ENCODE measurements at regions not wholly inside any gene's neighbourhood (a gene's known extent, or its start where the extent isn't known, plus 50 kb on each side); places are given as distances from the start of the nearest gene placed in this dataset.
"Not testable (repeated sequence)": the region's sequence is repeated elsewhere in the genome, so short reads cannot be mapped to it uniquely, and the experiment has no call there.

DNA sequence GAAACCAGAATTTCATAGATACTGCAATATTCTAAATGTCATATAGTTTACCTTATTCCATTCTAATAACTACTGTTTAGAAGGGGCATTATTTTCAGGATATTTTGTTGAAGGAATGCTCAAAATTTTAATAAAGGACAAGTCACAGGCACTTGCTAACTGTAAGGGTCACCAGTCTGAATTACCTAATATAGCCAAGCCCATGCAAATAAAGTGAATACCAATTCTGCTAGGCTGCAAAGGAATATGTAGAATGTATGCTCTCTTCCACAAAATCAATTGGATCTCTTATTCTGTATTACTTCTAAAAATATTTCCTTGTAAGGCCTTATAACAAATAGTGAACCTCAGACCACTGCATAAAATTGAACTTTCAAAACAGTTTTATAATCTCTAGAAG, 52.3 kb upstream of the FAT4 start:
- no peak for DNase-seq (ENCODE audit: low read depth in 2 of 2)

DNA sequence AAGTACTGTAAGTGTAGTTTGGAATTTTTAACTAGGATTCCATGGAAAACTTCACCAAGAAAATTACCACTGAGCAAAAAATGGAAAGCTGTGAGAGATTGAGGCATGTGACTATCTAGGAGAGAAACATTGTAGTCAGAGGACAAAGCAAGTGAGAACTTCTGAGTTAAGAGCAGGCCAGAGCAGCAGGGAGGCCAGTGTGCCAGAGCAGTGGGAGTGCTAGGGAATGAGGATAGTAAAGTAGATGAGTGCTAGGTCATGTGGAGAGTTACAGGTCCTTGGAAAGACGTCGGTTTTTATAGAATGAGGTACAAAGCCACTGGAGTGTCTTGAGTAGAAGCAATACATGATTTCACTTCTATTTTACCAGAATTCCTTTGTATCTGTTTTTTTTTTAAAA, 52.7 kb upstream of the FAT4 start:
- no peak for DNase-seq (ENCODE audit: low read depth in 2 of 2)

DNA sequence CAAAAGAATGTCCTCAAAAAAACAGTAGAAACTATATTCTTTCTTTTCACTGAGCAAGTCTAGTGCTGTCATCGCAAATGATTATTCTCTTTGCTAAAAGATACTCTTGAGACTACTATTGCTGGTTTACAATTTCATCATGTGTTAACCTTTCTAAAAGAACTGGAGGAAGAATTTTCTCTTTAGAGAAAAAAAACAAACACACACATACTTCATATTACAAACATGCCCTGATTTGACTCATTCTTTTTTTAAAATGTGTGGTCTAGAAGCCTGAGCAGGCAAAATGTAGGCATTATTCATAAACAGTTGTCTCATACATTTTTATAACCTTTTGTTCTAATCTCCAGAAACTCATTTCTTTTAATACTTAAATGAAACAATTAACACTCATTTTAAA, 60.6 kb upstream of the FAT4 start:
- no peak for DNase-seq (ENCODE audit: low read depth in 2 of 2)

DNA sequence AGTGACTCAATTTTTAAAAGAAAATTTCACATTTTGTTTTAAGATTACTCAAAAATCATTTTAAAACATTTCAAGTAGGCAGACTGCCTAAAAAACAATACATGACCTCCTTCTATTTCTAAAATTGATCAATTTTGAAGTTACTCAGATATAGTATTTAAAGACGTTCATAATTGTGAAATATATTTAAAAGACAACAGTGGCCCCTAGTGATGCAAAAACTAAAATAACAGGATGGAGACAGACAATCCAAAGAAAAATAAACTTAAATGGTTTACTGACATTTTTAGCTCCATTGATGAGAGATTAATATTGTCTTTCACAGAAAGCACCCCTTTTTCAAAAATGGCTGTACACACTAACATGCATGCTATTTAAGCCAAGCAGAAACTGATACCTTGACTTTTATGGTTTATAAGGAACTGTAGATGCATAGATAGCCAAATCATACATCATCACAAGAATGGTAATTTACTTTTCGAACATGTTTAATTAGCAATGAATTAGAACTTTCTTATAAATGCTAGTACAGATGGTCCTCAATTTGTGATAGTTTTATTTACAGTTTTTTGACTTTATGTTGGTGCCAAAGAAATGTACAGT, 69.8 kb upstream of the FAT4 start:
- peak; percentile 23 to 41 for DNase-seq (ENCODE audit: low read depth in 2 of 2)

DNA sequence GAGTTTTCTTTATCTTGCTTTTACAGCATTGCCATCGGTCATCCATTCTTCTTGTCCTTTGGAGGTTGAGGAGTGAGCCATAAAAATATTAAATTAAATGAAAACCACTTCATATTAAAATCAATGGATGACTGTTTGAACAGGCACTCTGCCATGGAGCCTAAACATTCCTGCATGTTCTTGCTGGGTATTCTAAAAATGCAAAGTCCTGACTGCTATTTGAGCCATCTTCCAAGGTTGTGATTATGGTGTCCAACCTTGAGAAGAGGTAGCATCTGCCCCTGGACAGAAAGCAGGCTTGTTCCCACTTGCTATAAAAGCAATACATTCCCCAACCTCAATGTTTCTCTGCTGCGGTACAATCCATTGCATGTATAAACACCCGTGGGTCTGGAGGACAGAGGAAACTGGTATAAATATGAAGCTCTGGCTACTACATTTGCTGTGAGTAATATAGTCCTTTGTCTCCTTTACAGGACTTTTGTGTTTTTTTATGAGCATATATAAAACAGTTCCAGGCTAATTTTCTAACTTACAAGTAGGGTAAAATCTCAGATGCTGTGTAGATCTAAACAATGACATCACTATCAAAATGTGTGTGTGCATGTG, 70.9 kb upstream of the FAT4 start:
- peak in 1 of 2 donors; percentile 32 for DNase-seq (ENCODE audit: low read depth in 2 of 2)

DNA sequence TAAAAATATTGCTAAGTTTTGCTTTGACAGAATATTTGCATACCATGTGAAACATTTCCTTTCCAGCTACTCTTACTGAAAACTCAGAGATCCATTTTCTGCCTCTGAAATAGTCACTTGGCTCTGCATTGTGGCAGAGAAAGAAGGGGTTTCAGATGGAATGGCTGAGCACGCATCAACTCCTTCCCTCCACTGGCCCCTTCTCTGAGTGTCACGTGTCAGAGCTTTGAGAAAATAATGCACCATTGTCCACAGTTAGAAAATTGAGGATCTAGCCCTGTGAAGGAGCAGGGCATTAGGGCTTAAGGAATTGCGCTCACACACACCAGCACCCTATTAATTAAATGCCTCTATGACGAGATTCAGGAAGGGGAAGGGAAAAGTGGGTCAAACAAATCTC, 78.8 kb upstream of the FAT4 start:
- DNase-seq (ENCODE audit: low read depth in 2 of 2) = no peak

DNA sequence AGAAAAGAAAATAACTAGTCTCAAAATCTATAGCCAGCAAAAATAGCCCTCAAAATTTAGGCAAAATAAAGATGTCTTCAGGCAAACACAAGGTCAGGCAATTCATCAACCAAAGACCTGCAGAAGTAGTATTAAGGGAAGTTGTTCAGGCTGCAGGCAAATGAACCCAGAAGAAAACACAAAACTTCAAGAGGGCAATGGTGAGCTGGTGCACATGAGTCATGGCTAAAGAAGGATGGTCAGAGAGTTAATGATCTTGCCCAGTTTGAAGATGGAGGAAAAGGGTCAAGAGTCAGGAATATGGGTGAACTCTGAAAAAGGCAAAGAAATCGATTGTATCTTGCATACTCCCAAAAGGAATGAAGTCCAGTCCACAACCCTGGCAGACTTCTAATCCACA, 83.1 kb upstream of the FAT4 start:
- DNase-seq (ENCODE audit: low read depth in 2 of 2) = no peak

DNA sequence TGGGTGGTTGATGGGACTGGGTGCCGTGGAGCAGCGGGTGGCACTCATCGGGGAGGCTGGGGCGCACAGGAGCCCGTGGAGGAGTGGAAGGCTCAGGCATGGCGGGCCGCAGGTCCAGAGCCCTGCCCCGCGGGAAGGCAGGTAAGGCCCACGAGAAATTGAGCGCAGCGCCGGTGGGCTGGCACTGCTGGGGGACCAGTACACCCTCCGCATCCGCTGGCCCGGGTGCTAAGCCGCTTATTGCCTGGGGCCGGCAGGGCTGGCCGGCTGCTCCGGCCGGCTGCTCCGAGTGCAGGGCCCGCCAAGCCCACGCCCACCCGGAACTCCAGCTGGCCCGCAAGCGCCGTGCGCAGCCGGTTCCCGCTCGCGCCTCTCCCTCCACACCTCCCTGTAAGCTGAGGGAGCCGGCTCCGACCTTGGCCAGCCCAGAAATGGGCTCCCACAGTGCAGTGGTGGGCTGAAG, 85.1 kb upstream of the FAT4 start:
- DNase-seq (ENCODE audit: low read depth in 2 of 2) = no peak

DNA sequence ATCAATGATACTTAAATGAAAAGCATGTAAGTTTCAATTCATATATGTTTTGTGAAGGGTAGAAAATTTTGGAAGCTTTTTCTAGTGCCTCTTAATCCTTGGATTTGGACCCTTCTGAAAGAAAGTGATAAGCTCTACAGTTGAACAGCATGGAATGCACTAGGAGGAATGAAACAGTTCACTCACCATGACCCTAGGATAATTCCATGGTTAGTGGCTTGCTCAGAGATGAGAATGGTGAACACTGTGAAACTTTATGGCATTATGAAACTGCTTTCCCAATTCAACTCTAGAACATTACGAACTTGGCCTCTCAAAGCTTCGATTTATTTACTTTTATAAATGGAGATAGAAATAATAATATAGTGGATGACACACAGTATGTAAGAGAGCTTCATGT, 88.9 kb upstream of the FAT4 start:
- DNase-seq (ENCODE audit: low read depth in 2 of 2) = no peak

DNA sequence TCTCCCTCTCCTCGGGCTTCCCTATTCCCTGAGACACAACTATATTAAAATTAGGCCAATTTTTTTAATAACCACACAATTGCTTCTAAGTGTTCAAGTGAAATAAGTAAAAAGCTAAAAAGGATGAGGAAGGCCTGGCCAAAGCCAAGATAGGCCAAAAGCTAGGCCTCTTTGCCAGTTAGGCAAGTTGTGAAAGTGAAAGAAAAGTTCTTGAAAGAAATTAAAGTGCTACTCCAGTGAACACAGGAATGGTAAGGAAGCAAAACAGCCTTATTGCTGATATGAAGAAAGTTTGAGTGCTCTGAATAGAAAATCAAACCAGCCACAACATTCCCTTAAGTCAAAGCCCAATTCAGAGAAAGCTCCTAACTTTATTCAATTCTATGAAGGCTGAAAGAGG, 114.2 kb upstream of the FAT4 start:
- no peak for DNase-seq (ENCODE audit: low read depth in 2 of 2)

DNA sequence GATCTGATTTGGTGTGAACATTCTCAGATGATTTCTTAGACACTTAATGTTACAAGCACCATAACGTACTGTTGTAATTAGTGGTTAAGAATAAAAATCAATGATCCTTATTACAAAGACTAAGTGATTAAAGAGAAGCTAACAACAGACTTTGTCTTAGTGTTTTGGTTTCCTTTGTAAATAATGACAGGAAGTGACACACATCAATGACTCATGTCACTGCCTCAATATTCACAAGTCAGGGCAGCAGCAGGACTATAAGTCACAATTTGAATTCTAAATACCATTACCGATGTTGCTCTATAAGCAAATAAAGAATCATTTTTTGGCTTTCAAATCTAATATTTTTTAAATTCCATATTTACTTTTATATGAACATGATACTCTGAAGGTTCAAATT, 115.8 kb upstream of the FAT4 start:
- DNase-seq (ENCODE audit: low read depth in 2 of 2) = peak; percentile 49 to 85

DNA sequence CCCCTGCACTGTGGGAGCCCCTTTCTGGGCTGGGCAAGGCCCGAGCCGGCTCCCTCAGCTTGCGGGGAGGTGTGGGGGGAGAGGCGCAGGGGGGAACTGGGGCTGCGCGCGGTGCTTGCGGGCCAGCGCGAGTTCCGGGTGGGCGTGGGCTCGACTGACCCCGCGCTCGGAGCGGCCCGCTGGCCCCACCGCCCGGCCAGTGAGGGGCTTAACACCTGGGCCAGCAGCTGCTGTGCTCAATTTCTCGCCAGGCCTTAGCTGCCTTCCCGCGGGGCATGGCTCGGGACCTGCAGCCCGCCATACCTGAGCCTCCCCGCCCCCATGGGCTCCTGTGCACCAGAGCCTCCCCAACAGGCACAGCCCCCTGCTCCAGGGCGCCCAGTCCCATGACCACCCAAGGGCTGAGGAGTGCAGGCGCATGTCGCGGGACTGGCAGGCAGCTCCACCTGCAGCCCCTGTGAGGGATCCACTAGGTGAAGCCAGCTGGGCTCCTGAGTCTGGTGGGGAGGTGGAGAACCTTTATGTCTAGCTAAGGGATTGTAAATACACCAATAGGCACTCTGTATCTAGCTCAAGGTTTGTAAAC, 122.8 kb upstream of the FAT4 start:
- not testable (repeated sequence) for DNase-seq (ENCODE audit: low read depth in 2 of 2)

DNA sequence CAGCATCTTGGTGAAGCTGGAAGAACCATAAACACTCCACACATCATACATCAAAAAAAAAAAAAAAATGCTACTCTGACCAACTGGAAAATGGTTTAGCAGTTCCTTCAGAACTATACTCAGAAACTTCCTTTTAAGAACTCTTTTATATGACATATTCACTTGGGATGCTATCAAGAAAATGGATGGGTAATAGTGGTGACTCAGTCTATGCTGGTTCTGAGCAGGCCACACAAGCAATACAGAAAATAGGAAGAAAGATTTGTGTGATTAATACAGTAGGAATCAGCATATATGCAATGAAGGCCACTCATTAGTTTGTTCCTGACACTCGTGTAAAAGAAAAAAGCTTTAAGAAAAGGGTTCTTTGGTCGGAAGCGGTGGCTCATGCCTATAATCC, 123.5 kb upstream of the FAT4 start:
- DNase-seq (ENCODE audit: low read depth in 2 of 2) = no peak

DNA sequence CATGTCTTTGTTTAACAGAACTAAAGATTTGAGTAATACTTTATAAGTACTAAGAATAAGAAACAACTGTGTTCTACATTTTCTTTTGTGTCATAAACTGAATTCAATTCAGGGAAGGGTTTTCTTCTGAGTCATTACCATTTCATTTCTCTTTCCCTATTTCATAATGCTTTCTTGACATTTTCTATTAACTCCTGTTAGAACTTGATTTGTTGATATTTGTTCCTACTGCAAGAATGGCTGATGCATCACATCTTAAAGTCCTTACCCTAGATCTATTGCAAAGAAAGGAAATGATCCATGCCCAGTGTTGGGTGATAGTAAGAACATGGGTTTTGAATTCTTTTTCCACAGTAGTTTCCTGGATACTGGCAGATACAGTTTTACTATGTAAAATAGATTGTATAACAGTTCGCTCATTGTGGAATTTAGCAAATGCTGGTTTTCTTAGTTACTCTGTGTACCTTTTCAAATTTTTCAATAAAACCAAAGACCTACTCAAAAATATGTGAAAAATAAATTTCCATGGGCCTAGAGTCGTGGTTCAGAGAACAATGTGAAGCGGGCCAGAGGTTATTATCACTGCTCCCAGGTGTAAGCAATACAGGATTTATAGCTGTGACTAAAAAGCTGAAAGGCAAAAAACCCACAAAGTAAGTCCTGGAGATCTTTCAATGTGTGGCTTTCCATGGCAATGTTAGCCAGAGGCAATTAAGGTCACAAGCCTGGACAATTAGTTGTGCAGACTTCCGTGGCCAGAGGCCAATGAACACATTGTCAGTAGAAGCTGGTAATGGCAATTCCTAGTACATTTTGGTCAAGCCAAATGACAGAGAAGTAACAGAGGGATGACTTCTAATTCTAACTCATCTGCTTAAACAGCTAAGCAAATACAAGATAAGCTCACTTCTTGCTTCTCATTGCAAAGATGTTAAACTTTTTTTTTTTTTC, 127.3 kb upstream of the FAT4 start:
- peak; percentile 83 to 92 for DNase-seq (ENCODE audit: low read depth in 2 of 2)

DNA sequence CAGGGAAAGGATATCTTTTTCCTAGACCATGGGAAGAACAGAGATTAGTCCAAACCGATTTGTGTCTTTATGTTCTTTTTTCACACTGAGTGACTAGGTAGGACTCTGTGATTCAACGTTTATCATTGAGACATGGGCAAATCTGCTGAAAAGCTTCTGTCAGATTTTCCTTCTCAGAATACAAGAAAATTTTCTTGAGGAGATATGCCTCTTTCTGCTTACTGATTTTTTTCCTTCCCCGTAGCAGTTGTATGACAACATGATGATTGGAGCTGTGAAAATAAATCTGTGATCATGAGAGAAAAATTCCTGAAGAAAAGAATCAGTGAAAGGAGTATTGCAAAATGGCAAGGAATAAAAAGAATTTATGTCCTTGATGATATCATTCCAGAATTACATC, 130.6 kb upstream of the FAT4 start:
- no peak for DNase-seq (ENCODE audit: low read depth in 2 of 2)

DNA sequence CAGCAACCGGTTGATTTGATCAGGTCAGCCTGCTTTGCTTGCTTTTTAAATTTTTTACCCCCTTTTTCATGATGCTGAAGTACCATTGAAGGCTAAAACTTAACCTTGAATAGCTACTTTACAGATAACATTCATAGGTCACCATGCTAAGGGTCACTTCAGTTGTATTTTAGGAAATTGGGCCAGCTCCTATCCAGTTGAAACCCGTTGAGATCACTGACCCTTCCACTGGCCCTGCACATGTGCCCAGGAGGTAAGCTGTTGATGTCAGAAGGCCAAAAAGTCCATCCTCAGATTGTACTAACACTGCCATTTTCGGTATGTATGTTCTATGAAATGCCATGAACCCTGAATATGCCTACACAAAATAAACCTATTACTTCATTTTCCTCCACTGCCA, 133.0 kb upstream of the FAT4 start:
- DNase-seq (ENCODE audit: low read depth in 2 of 2) = no peak

DNA sequence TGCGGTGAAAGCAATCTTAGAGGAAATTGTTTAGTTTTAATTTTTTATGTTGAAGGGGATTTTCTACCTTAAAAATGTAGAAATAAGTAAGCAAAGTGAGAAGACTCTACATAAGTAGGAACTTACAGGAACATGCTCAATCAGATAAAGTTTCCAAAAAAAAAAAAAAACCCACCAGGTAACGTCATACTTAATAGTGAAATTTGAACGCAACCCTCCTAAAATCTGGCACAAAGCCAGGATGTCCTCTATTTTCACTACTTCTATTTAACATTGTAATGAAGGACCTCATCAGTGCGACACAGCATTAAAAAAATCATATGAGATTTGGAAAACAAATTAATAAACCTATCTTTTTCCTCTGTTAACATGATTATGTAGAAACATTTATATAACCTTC, 135.0 kb upstream of the FAT4 start:
- DNase-seq (ENCODE audit: low read depth in 2 of 2) = no peak

DNA sequence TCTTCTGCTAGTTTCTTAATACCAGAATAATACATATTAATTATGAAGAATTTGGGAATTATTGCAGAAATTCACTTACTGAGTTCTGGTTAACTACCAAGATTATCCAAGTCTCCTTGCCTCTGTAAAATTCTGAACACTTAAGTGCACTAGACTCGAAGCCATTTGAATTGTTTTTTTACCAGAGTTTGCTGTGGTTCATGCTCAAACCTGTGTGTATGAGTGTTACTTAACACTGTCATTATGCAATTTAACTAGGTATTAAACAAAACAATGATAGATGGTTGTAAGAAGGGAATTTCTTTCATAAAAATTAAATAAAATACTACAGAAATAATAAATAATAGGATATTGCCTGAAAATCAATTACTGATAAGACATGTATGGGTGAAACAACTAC, 145.6 kb upstream of the FAT4 start:
- DNase-seq (ENCODE audit: low read depth in 2 of 2) = no peak

DNA sequence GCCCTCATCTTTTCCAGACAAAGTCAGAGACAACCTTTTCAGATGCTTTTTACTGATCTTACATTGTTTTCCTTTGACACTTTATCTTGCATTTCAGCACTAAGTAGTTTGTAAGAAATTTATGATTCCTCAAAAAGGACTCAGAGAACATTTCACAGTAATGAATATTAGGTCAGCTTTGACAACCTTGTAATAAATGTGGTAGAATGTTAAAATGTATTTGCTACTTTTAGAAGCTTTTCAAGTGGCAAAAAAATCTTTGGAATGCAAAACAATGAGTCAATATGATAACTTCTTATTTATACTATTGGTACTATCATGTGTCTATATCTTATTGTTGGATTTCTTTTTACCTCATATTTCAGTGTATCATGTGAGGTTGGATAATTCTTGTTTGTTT, 146.2 kb upstream of the FAT4 start:
- no peak for DNase-seq (ENCODE audit: low read depth in 2 of 2)

DNA sequence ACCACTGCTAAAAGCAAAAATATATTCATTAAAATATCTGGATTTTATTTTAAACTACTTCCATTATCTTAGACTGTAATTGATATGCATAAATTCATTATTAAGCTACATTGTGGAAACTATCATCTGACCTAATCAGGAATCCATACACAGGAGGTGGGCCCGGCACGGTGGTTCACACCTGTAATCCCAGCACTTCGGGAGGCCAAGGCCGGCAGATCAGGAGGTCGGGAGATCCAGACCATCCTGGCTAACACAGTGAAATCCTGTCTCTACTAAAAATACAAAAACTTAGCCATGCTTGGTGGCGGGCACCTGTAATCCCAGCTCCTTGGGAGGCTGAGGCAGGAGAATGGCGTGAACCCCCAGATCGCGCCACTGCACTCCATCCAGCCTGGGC, 148.7 kb upstream of the FAT4 start:
- not testable (repeated sequence) for DNase-seq (ENCODE audit: low read depth in 2 of 2)

DNA sequence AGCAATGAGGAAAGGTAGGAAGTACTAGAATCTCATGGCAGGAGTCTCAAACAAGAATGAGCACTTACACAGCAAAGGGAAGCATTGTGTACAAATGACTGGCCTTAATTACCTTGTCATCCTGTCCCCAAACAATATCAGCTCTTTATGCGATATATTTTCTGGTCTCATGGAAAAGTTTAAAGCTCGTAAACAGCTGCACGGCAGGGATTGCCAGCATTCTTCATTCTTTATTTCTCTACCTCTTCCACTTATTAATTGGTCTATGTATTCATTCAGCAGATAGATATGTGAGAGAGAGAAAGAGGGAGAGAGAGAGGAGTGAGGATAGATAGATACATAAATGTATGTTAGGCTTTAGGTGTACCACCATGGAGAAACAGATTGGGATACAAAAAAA, 155.8 kb upstream of the FAT4 start:
- no peak for DNase-seq (ENCODE audit: low read depth in 2 of 2)

DNA sequence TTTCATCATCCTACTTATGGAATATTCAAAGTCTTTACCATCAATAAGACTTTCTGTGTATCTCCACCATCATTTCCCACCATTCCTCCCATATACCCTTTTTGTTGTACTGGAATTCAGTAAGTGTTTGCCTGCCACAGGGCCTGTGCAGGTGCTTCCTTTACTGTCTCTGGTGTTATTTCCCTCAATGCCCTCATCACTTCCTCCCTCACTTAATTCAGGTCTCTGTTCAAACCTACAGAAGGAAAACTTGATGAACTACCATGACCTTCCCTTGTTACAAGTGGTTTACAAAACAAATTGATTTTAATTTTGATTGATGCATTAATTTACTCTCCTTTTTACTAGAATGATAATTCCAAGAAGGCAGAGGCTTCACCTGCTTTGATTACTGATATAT, 159.5 kb upstream of the FAT4 start:
- DNase-seq (ENCODE audit: low read depth in 2 of 2) = peak; percentile 76 to 92

All from dermis microvascular lymphatic vessel endothelial cell (primary cell).